Hematopoietic multipotent progenitor cell (in vitro differentiated cells): ENCODE measurements at regions not wholly inside any gene's neighbourhood (a gene's known extent, or its start where the extent isn't known, plus 50 kb on each side); places are given as distances from the start of the nearest gene placed in this dataset.
A peak's percentile ranks its signal among the peaks of the same experiment; 100 is the strongest.

Experiments used
- DNase-seq, 3 donors: peaks; one replicate each; pipeline ENCODE4 v3.0.0-alpha.2; 2011 to 2015; ENCODE audit warnings: low read depth in 2 of 3, low spot score in 2 of 3

- no peak for DNase-seq
Observed at GRCh38 chr1:25042331-25043227, 112.5 kb upstream of the RUNX3 start.

- no peak for DNase-seq
Observed at GRCh38 chr1:25041916-25042315, 111.8 kb upstream of the RUNX3 start.

GRCh38 chr1:25040122-25040685, 110.1 kb upstream of the RUNX3 start:
- no peak for DNase-seq

GRCh38 chr1:25039229-25039628, 109.2 kb upstream of the RUNX3 start:
- no peak for DNase-seq

- DNase-seq = no peak
Observed at GRCh38 chr1:25038699-25039098, 108.6 kb upstream of the RUNX3 start.

- peak in 1 of 3 donors; percentile 71 for DNase-seq
Observed at GRCh38 chr1:25037174-25038074, 107.3 kb upstream of the RUNX3 start.

- no peak for DNase-seq
Observed at GRCh38 chr1:25036117-25036546, 106.1 kb upstream of the RUNX3 start.

- DNase-seq = no peak
Observed at GRCh38 chr1:25035523-25036116, 105.5 kb upstream of the RUNX3 start.

- DNase-seq = peak in 1 of 3 donors; percentile 56
Observed at GRCh38 chr1:25034736-25035522, 104.9 kb upstream of the RUNX3 start.

GRCh38 chr1:25033828-25034705, 104.0 kb upstream of the RUNX3 start:
- peak in 2 of 3 donors; percentile 93 to 98 for DNase-seq

- no peak for DNase-seq
Observed at GRCh38 chr1:25033030-25033827, 103.2 kb upstream of the RUNX3 start.

GRCh38 chr1:25031966-25032667, 102.0 kb upstream of the RUNX3 start:
- DNase-seq = peak in 2 of 3 donors; percentile 79 to 88

GRCh38 chr1:25031601-25031965, 101.5 kb upstream of the RUNX3 start:
- DNase-seq = no peak

- DNase-seq = peak in 2 of 3 donors; percentile 73 to 82
Observed at GRCh38 chr1:25030674-25031589, 100.9 kb upstream of the RUNX3 start.

GRCh38 chr1:25030012-25030411, 99.9 kb upstream of the RUNX3 start:
- no peak for DNase-seq

GRCh38 chr1:25028907-25029599, 99.0 kb upstream of the RUNX3 start:
- no peak for DNase-seq
